ENCODE measurements at regions not wholly inside any gene's neighbourhood (a gene's known extent, or its start where the extent isn't known, plus 50 kb on each side); places are given as distances from the start of the nearest gene placed in this dataset.

GRCh38 chr14:98946940-98947339 is 325.1 kb downstream of the BCL11B start:
- no peak overlapping the region for H3K18ac ChIP-seq (ENCODE audit: low read length)
- H3K4ac ChIP-seq (ENCODE audit: low read length): no peak overlapping the region
- no peak overlapping the region for H3K14ac ChIP-seq (ENCODE audit: low read length)
- no peak overlapping the region for H3K4me3 ChIP-seq (ENCODE audit: low read length in 2 of 2)
- H3K79me1 ChIP-seq (ENCODE audit: low read depth, low read length): no peaks in the 10 kb centered on the region
- no peak overlapping the region for H3K4me2 ChIP-seq (ENCODE audit: insufficient read depth, low read length, poor library complexity, severe bottlenecking)
- H2BK12ac ChIP-seq (ENCODE audit: low read length): no peak overlapping the region
- no peak overlapping the region for H4K91ac ChIP-seq (ENCODE audit: low read depth, low read length, poor library complexity)
- DNase-seq (ENCODE audit: low spot score): no peak
- no peaks in the 10 kb centered on the region for H3K36me3 ChIP-seq (replicated peaks in 1 of 2; ENCODE audit: control insufficient read depth in 2 of 2, insufficient read depth in 2 of 2, low read length in 2 of 2)
- no peak overlapping the region for H3K23ac ChIP-seq (ENCODE audit: low read depth, low read length, poor library complexity)
- no peak overlapping the region for H2BK120ac ChIP-seq (ENCODE audit: low read depth, low read length)
- no peak overlapping the region for H4K8ac ChIP-seq (ENCODE audit: low read depth, low read length)
- WGBS, 2 donors (ENCODE audit: extremely low coverage in 2 of 2, insufficient read length in 2 of 2, insufficient replicate concordance in 1 of 2): no CpG with 5 or more reads among the region's 8 CpGs
- no peak overlapping the region for H2BK5ac ChIP-seq (ENCODE audit: low read length)
- no peak overlapping the region for H2AK5ac ChIP-seq (ENCODE audit: low read depth, low read length)
- no peak overlapping the region for H3K9ac ChIP-seq (ENCODE audit: low read depth, low read length, poor library complexity)
- H2AFZ ChIP-seq (ENCODE audit: low read length): no peak overlapping the region
- H3K9me3 ChIP-seq (replicated peaks in 1 of 2; ENCODE audit: control insufficient read depth in 2 of 2, insufficient read depth in 1 of 2, low read depth in 1 of 2, low read length in 2 of 2): peaks cover 0 to 2% of the 10 kb centered on the region in 2 donors
- no peak overlapping the region for H2BK15ac ChIP-seq (ENCODE audit: low read length)
- peaks cover 0 to 2% (median 0%) of the 10 kb centered on the region in 3 experiments for H3K27me3 ChIP-seq (ENCODE audit: control insufficient read depth in 3 of 3, insufficient read depth in 3 of 3, low read depth in 1 of 3, low read length in 3 of 3)
- peaks cover 0 to 6% of the 10 kb centered on the region in 2 donors for H3K4me1 ChIP-seq (ENCODE audit: control insufficient read depth in 2 of 2, insufficient read depth in 1 of 2, low read depth in 1 of 2, low read length in 2 of 2)
- no peak overlapping the region for H3K27ac ChIP-seq (replicated peaks; ENCODE audit: low read length)

GRCh38 chr14:98947911-98948595 is 323.9 kb downstream of the BCL11B start:
- H3K14ac ChIP-seq (ENCODE audit: low read length): no peak overlapping the region
- peaks cover 0 to 2% (median 0%) of the 10 kb centered on the region in 3 experiments for H3K27me3 ChIP-seq (ENCODE audit: control insufficient read depth in 3 of 3, insufficient read depth in 3 of 3, low read depth in 1 of 3, low read length in 3 of 3)
- no peak overlapping the region for H2BK15ac ChIP-seq (ENCODE audit: low read length)
- H2BK120ac ChIP-seq (ENCODE audit: low read depth, low read length): no peak overlapping the region
- H3K9ac ChIP-seq (ENCODE audit: low read depth, low read length, poor library complexity): no peak overlapping the region
- no peak overlapping the region for H2AFZ ChIP-seq (ENCODE audit: low read length)
- H4K8ac ChIP-seq (ENCODE audit: low read depth, low read length): no peak overlapping the region
- no peak overlapping the region for H2BK12ac ChIP-seq (ENCODE audit: low read length)
- peaks cover 0 to 2% of the 10 kb centered on the region in 2 donors for H3K9me3 ChIP-seq (replicated peaks in 1 of 2; ENCODE audit: control insufficient read depth in 2 of 2, insufficient read depth in 1 of 2, low read depth in 1 of 2, low read length in 2 of 2)
- WGBS, 2 donors (ENCODE audit: extremely low coverage in 2 of 2, insufficient read length in 2 of 2, insufficient replicate concordance in 1 of 2): no CpG with 5 or more reads among the region's 8 CpGs
- H3K4me2 ChIP-seq (ENCODE audit: insufficient read depth, low read length, poor library complexity, severe bottlenecking): no peak overlapping the region
- H3K18ac ChIP-seq (ENCODE audit: low read length): no peak overlapping the region
- H4K91ac ChIP-seq (ENCODE audit: low read depth, low read length, poor library complexity): no peak overlapping the region
- H3K79me1 ChIP-seq (ENCODE audit: low read depth, low read length): no peaks in the 10 kb centered on the region
- no peak overlapping the region for H3K27ac ChIP-seq (replicated peaks; ENCODE audit: low read length)
- H2BK5ac ChIP-seq (ENCODE audit: low read length): no peak overlapping the region
- peaks cover 0 to 6% of the 10 kb centered on the region in 2 donors for H3K4me1 ChIP-seq (ENCODE audit: control insufficient read depth in 2 of 2, insufficient read depth in 1 of 2, low read depth in 1 of 2, low read length in 2 of 2)
- no peaks in the 10 kb centered on the region for H3K36me3 ChIP-seq (replicated peaks in 1 of 2; ENCODE audit: control insufficient read depth in 2 of 2, insufficient read depth in 2 of 2, low read length in 2 of 2)
- no peak overlapping the region for H3K4ac ChIP-seq (ENCODE audit: low read length)
- no peak overlapping the region for H2AK5ac ChIP-seq (ENCODE audit: low read depth, low read length)
- H3K23ac ChIP-seq (ENCODE audit: low read depth, low read length, poor library complexity): no peak overlapping the region
- peak overlapping the region in 1 of 2 donors; percentile 37 for H3K4me3 ChIP-seq (ENCODE audit: low read length in 2 of 2)
- no peak for DNase-seq (ENCODE audit: low spot score)

GRCh38 chr14:98949051-98949450 is 322.9 kb downstream of the BCL11B start:
- H3K9me3 ChIP-seq (replicated peaks in 1 of 2; ENCODE audit: control insufficient read depth in 2 of 2, insufficient read depth in 1 of 2, low read depth in 1 of 2, low read length in 2 of 2): peaks cover 0 to 2% of the 10 kb centered on the region in 2 donors
- no peak overlapping the region for H3K23ac ChIP-seq (ENCODE audit: low read depth, low read length, poor library complexity)
- H3K9ac ChIP-seq (ENCODE audit: low read depth, low read length, poor library complexity): no peak overlapping the region
- no peak overlapping the region for H3K14ac ChIP-seq (ENCODE audit: low read length)
- H3K4me3 ChIP-seq (ENCODE audit: low read length in 2 of 2): no peak overlapping the region
- H3K36me3 ChIP-seq (replicated peaks in 1 of 2; ENCODE audit: control insufficient read depth in 2 of 2, insufficient read depth in 2 of 2, low read length in 2 of 2): no peaks in the 10 kb centered on the region
- H3K4me1 ChIP-seq (ENCODE audit: control insufficient read depth in 2 of 2, insufficient read depth in 1 of 2, low read depth in 1 of 2, low read length in 2 of 2): peaks cover 0 to 6% of the 10 kb centered on the region in 2 donors
- DNase-seq (ENCODE audit: low spot score): no peak
- H3K27ac ChIP-seq (replicated peaks; ENCODE audit: low read length): no peak overlapping the region
- peaks cover 0 to 2% (median 0%) of the 10 kb centered on the region in 3 experiments for H3K27me3 ChIP-seq (ENCODE audit: control insufficient read depth in 3 of 3, insufficient read depth in 3 of 3, low read depth in 1 of 3, low read length in 3 of 3)
- no peak overlapping the region for H2BK15ac ChIP-seq (ENCODE audit: low read length)
- H2AK5ac ChIP-seq (ENCODE audit: low read depth, low read length): no peak overlapping the region
- H3K18ac ChIP-seq (ENCODE audit: low read length): no peak overlapping the region
- H4K8ac ChIP-seq (ENCODE audit: low read depth, low read length): no peak overlapping the region
- H3K4ac ChIP-seq (ENCODE audit: low read length): no peak overlapping the region
- no peak overlapping the region for H2BK5ac ChIP-seq (ENCODE audit: low read length)
- no peak overlapping the region for H2AFZ ChIP-seq (ENCODE audit: low read length)
- H2BK12ac ChIP-seq (ENCODE audit: low read length): no peak overlapping the region
- WGBS, 2 donors (ENCODE audit: extremely low coverage in 2 of 2, insufficient read length in 2 of 2, insufficient replicate concordance in 1 of 2): no CpG with 5 or more reads among the region's 2 CpGs
- H3K79me1 ChIP-seq (ENCODE audit: low read depth, low read length): no peaks in the 10 kb centered on the region
- H4K91ac ChIP-seq (ENCODE audit: low read depth, low read length, poor library complexity): no peak overlapping the region
- no peak overlapping the region for H3K4me2 ChIP-seq (ENCODE audit: insufficient read depth, low read length, poor library complexity, severe bottlenecking)
- H2BK120ac ChIP-seq (ENCODE audit: low read depth, low read length): no peak overlapping the region

GRCh38 chr14:98949481-98950135 is 322.4 kb downstream of the BCL11B start:
- Histone ChIP-seq H3K4me2 (ENCODE audit: insufficient read depth, low read length, poor library complexity, severe bottlenecking) (no peak overlapping the region), H3K4me1 (ENCODE audit: control insufficient read depth in 2 of 2, insufficient read depth in 1 of 2, low read depth in 1 of 2, low read length in 2 of 2) (peaks cover 0 to 6% of the 10 kb centered on the region in 2 donors), H2BK120ac (ENCODE audit: low read depth, low read length) (no peak overlapping the region), H2BK15ac (ENCODE audit: low read length) (no peak overlapping the region), H3K18ac (ENCODE audit: low read length) (no peak overlapping the region), H2BK5ac (ENCODE audit: low read length) (no peak overlapping the region), H3K4ac (ENCODE audit: low read length) (no peak overlapping the region), H3K27ac (replicated peaks; ENCODE audit: low read length) (no peak overlapping the region), H4K8ac (ENCODE audit: low read depth, low read length) (no peak overlapping the region), H4K91ac (ENCODE audit: low read depth, low read length, poor library complexity) (no peak overlapping the region), H2AFZ (ENCODE audit: low read length) (no peak overlapping the region), H2AK5ac (ENCODE audit: low read depth, low read length) (no peak overlapping the region), H3K79me1 (ENCODE audit: low read depth, low read length) (no peaks in the 10 kb centered on the region), H3K36me3 (replicated peaks in 1 of 2; ENCODE audit: control insufficient read depth in 2 of 2, insufficient read depth in 2 of 2, low read length in 2 of 2) (no peaks in the 10 kb centered on the region), H2BK12ac (ENCODE audit: low read length) (no peak overlapping the region), H3K14ac (ENCODE audit: low read length) (no peak overlapping the region), H3K9me3 (replicated peaks in 1 of 2; ENCODE audit: control insufficient read depth in 2 of 2, insufficient read depth in 1 of 2, low read depth in 1 of 2, low read length in 2 of 2) (peaks cover 0 to 2% of the 10 kb centered on the region in 2 donors), H3K23ac (ENCODE audit: low read depth, low read length, poor library complexity) (no peak overlapping the region), H3K9ac (ENCODE audit: low read depth, low read length, poor library complexity) (no peak overlapping the region), H3K4me3 (ENCODE audit: low read length in 2 of 2) (no peak overlapping the region), H3K27me3 (ENCODE audit: control insufficient read depth in 3 of 3, insufficient read depth in 3 of 3, low read depth in 1 of 3, low read length in 3 of 3) (peaks cover 0 to 2% (median 0%) of the 10 kb centered on the region in 3 experiments)
- WGBS, 2 donors (ENCODE audit: extremely low coverage in 2 of 2, insufficient read length in 2 of 2, insufficient replicate concordance in 1 of 2): no CpG with 5 or more reads among the region's 9 CpGs
- DNase-seq (ENCODE audit: low spot score): no peak
